ENCODE measurements at regions not wholly inside any gene's neighbourhood (a gene's known extent, or its start where the extent isn't known, plus 50 kb on each side); places are given as distances from the start of the nearest gene placed in this dataset.
"Not testable (repeated sequence)": the region's sequence is repeated elsewhere in the genome, so short reads cannot be mapped to it uniquely, and the experiment has no call there.

- DNase-seq = no peak
Measured at GRCh38 chr10:28971255-28971654, 293.9 kb downstream of the BAMBI start.

- DNase-seq = no peak
Measured at GRCh38 chr10:28971764-28972163, 294.4 kb downstream of the BAMBI start.

- no peak for DNase-seq
Measured at GRCh38 chr10:28973309-28973972, 296.1 kb downstream of the BAMBI start.

- no peak for DNase-seq
Measured at GRCh38 chr10:28975891-28976531, 298.7 kb downstream of the BAMBI start.

GRCh38 chr10:28977518-28977917 is 300.2 kb downstream of the BAMBI start:
- no peak for DNase-seq

GRCh38 chr10:28980264-28980663 is 302.9 kb downstream of the BAMBI start:
- DNase-seq = no peak

- no peak for DNase-seq
Measured at GRCh38 chr10:28981007-28981406, 303.7 kb downstream of the BAMBI start.

- DNase-seq = no peak
Measured at GRCh38 chr10:28982974-28983373, 305.7 kb downstream of the BAMBI start.

GRCh38 chr10:28983799-28984198 is 305.1 kb upstream of the LYZL1 start:
- no peak for DNase-seq

- DNase-seq = peak; percentile 46
Measured at GRCh38 chr10:28984431-28984830, 304.4 kb upstream of the LYZL1 start.

GRCh38 chr10:28985137-28985885 is 303.6 kb upstream of the LYZL1 start:
- DNase-seq = no peak

- DNase-seq = no peak
Measured at GRCh38 chr10:28986117-28986792, 302.6 kb upstream of the LYZL1 start.

GRCh38 chr10:28986856-28987255 is 302.0 kb upstream of the LYZL1 start:
- DNase-seq = no peak

GRCh38 chr10:28987555-28988320 is 301.1 kb upstream of the LYZL1 start:
- DNase-seq = no peak

GRCh38 chr10:28988980-28989379 is 299.9 kb upstream of the LYZL1 start:
- DNase-seq = no peak

GRCh38 chr10:28991333-28992270 is 297.3 kb upstream of the LYZL1 start:
- peak; percentile 6 for DNase-seq

- no peak for DNase-seq
Measured at GRCh38 chr10:28993056-28993455, 295.8 kb upstream of the LYZL1 start.

GRCh38 chr10:28993861-28994260 is 295.0 kb upstream of the LYZL1 start:
- no peak for DNase-seq

GRCh38 chr10:28994802-28995201 is 294.1 kb upstream of the LYZL1 start:
- not testable (repeated sequence) for DNase-seq

- no peak for DNase-seq
Measured at GRCh38 chr10:28995497-28995896, 293.4 kb upstream of the LYZL1 start.

- DNase-seq = no peak
Measured at GRCh38 chr10:28996345-28996744, 292.5 kb upstream of the LYZL1 start.
